Naive thymus-derived CD8-positive, alpha-beta T cell (primary cell): ENCODE measurements at regions not wholly inside any gene's neighbourhood (a gene's known extent, or its start where the extent isn't known, plus 50 kb on each side); places are given as distances from the start of the nearest gene placed in this dataset.
A peak's percentile ranks its signal among the peaks of the same experiment; 100 is the strongest.

Source experiments
- ATAC-seq, 2 donors: fragments of 150-1000 bp; cut with Tn5 transposase in 1 of 2; sonication (Bioruptor Pico), chemical (Tn5 transposase) in 1 of 2; 1 replicate in 1 of 2; 2 replicates in 1 of 2; pipeline ENCODE4 v1.10.0; 2021; ENCODE audit warnings: mild to moderate bottlenecking in 2 of 2, moderate library complexity in 2 of 2
- POLR2A ChIA-PET: fragments of 350-600 bp; sonication (Branson Sonifier 250); formaldehyde crosslinking; loops from one replicate; lab custom pipeline; 2021; ENCODE audit warnings: antibody characterized with exemption; lab: Charles Lee
- DNase-seq, 10 donors: peaks; one replicate each; pipeline versions ENCODE4 v3.0.0 to v3.0.0-alpha.2; 2020 to 2022
- H3K27ac Mint-ChIP-seq, 10 donors: one replicate each; pipeline ENCODE4 v1.8.0; 2020 to 2022; ENCODE audit warnings: mild to moderate bottlenecking in 10 of 10, mixed read lengths in 10 of 10, moderate library complexity in 4 of 10, inconsistent platforms in 1 of 10
- H3K27me3 Mint-ChIP-seq, 5 donors: one replicate each; pipeline ENCODE4 v1.8.0; 2021 to 2022; ENCODE audit warnings: mixed read lengths in 5 of 5
- H3K36me3 Mint-ChIP-seq, 3 donors: one replicate each; pipeline ENCODE4 v1.8.0; 2020 to 2022; ENCODE audit warnings: mixed read lengths in 3 of 3, mild to moderate bottlenecking in 2 of 3, inconsistent platforms in 1 of 3
- H3K4me1 Mint-ChIP-seq, 4 donors: one replicate each; pipeline ENCODE4 v1.8.0; 2021 to 2022; ENCODE audit warnings: mixed read lengths in 4 of 4
- H3K4me3 Mint-ChIP-seq, 10 donors: one replicate each; pipeline ENCODE4 v1.8.0; 2020 to 2022; ENCODE audit warnings: mild to moderate bottlenecking in 10 of 10, mixed read lengths in 10 of 10, moderate library complexity in 6 of 10, inconsistent platforms in 1 of 10
- H3K9me3 Mint-ChIP-seq, 9 donors: one replicate each; pipeline ENCODE4 v1.8.0; 2020 to 2022; ENCODE audit warnings: mixed read lengths in 9 of 9, mild to moderate bottlenecking in 3 of 9, inconsistent platforms in 1 of 9, moderate library complexity in 1 of 9

GRCh38 chr5:2651116-2651515 is 100.4 kb downstream of the IRX2 start:
- Mint-ChIP-seq H3K9me3 (peaks cover 0 to 6% (median 0%) of the 10 kb centered on the region in 9 donors), H3K27ac (peak overlapping the region in 1 of 10 donors; percentile 87), H3K36me3 (no peaks in the 10 kb centered on the region), H3K27me3 (peaks cover 1 to 23% (median 12%) of the 10 kb centered on the region in 5 donors), H3K4me3 (no peak overlapping the region), H3K4me1 (peaks cover 0 to 1% (median 0%) of the 10 kb centered on the region in 4 donors)
- ATAC-seq = no peak
- no peak for DNase-seq
- POLR2A ChIA-PET = no interaction called here

- no peaks in the 10 kb centered on the region for H3K4me1 Mint-ChIP-seq
- POLR2A ChIA-PET = no interaction called here
- H3K4me3 Mint-ChIP-seq = no peak overlapping the region
- no peaks in the 10 kb centered on the region for H3K36me3 Mint-ChIP-seq
- no peak overlapping the region for H3K27ac Mint-ChIP-seq
- DNase-seq (no peak), ATAC-seq (no peak)
- H3K9me3 Mint-ChIP-seq = peaks cover 0 to 4% (median 0%) of the 10 kb centered on the region in 9 donors
- peaks cover 0 to 7% (median 0%) of the 10 kb centered on the region in 5 donors for H3K27me3 Mint-ChIP-seq
These were observed 108.7 kb downstream of the IRX2 start for GRCh38 chr5:2642684-2643345.

DNA sequence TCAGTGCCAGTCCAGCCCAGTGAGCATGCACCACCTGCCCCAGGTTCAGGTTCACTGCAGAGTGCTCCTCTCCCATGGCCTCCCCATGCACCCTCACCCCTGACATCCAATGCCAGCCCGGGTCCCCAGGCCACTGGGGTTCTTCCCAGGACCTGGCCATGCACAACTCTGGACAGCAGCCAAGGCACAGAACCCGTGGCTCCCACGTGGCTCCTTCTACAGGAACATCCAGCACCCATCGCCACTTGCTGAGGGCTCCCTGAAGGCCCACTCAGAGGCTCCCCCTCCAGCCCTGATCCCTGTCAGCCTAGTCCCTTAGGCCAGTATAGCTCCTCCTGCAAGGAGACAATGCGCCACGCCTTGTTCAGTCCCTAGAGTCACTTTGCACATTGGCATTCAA is 110.8 kb downstream of the IRX2 start:
- POLR2A ChIA-PET = no interaction called here
- Mint-ChIP-seq H3K4me3 (no peak overlapping the region), H3K9me3 (peaks cover 0 to 4% (median 0%) of the 10 kb centered on the region in 9 donors), H3K27me3 (peaks cover 0 to 12% (median 0%) of the 10 kb centered on the region in 5 donors), H3K36me3 (no peaks in the 10 kb centered on the region), H3K4me1 (no peaks in the 10 kb centered on the region), H3K27ac (no peak overlapping the region)
- no peak for ATAC-seq
- no peak for DNase-seq

DNA sequence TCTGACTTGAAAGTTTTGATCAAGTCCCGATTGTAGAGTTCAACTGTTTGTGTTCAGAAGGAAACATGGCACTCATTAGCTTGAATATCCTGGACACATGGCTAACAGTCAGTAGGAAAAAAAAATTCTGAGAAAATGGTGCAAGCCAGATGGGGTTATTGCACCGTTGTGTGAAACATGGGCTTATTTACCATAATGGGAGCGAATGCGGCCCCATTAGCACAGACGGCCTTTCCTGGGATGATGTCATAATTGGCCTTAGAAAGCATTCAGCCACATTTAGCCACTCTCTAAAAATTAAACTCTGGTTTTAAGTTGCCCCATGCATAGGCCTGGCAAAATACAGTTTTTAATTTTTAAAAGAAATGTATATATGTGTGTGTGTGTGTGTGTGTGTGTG is 112.1 kb downstream of the IRX2 start:
- no peak overlapping the region for H3K27ac Mint-ChIP-seq
- H3K4me1 Mint-ChIP-seq = no peaks in the 10 kb centered on the region
- DNase-seq (no peak), ATAC-seq (no peak)
- H3K4me3 Mint-ChIP-seq = no peak overlapping the region
- H3K36me3 Mint-ChIP-seq = no peaks in the 10 kb centered on the region
- POLR2A ChIA-PET = no interaction called here
- peaks cover 0 to 12% (median 3%) of the 10 kb centered on the region in 5 donors for H3K27me3 Mint-ChIP-seq
- peaks cover 0 to 6% (median 0%) of the 10 kb centered on the region in 9 donors for H3K9me3 Mint-ChIP-seq

GRCh38 chr5:2634399-2635176 is 116.9 kb downstream of the IRX2 start:
- no peak overlapping the region for H3K27ac Mint-ChIP-seq
- peaks cover 0 to 4% (median 0%) of the 10 kb centered on the region in 9 donors for H3K9me3 Mint-ChIP-seq
- no peaks in the 10 kb centered on the region for H3K36me3 Mint-ChIP-seq
- no peaks in the 10 kb centered on the region for H3K4me1 Mint-ChIP-seq
- ATAC-seq (no peak), DNase-seq (no peak)
- H3K4me3 Mint-ChIP-seq = no peak overlapping the region
- POLR2A ChIA-PET = no interaction called here
- peaks cover 0 to 9% (median 3%) of the 10 kb centered on the region in 5 donors for H3K27me3 Mint-ChIP-seq

DNA sequence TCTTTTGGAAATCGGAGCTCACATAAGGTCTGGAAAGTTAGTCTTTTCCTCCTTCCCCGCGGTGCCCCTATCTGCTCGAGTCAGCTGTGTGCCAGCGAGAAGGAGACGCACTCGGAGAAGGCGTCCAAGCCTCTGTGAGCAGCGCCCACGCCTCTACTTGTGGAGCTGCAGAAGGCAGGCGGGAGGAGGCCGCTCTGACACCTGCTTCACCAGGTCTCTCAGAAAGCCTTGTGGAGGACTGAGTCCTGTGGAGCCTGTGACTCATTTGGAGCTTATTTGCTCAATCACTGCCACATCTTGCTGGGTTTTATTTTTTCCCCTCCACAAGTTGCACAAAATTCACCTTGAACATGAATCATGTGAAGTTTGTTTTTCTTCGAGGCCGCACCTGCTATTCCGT is 117.5 kb downstream of the IRX2 start:
- H3K9me3 Mint-ChIP-seq = peaks cover 0 to 4% (median 0%) of the 10 kb centered on the region in 9 donors
- no peak overlapping the region for H3K27ac Mint-ChIP-seq
- no peaks in the 10 kb centered on the region for H3K4me1 Mint-ChIP-seq
- H3K27me3 Mint-ChIP-seq = peaks cover 0 to 9% (median 3%) of the 10 kb centered on the region in 5 donors
- POLR2A ChIA-PET = no interaction called here
- ATAC-seq (no peak), DNase-seq (no peak)
- no peaks in the 10 kb centered on the region for H3K36me3 Mint-ChIP-seq
- no peak overlapping the region for H3K4me3 Mint-ChIP-seq

- Mint-ChIP-seq H3K27me3 (peaks cover 0 to 15% (median 6%) of the 10 kb centered on the region in 5 donors), H3K4me1 (peaks cover 0 to 2% (median 0%) of the 10 kb centered on the region in 4 donors), H3K9me3 (peaks cover 0 to 4% (median 3%) of the 10 kb centered on the region in 9 donors), H3K27ac (no peak overlapping the region), H3K4me3 (no peak overlapping the region), H3K36me3 (no peaks in the 10 kb centered on the region)
- DNase-seq (no peak), ATAC-seq (no peak)
- POLR2A ChIA-PET = no interaction called here
These were observed 119.7 kb downstream of the IRX2 start for GRCh38 chr5:2631758-2632157.

DNA sequence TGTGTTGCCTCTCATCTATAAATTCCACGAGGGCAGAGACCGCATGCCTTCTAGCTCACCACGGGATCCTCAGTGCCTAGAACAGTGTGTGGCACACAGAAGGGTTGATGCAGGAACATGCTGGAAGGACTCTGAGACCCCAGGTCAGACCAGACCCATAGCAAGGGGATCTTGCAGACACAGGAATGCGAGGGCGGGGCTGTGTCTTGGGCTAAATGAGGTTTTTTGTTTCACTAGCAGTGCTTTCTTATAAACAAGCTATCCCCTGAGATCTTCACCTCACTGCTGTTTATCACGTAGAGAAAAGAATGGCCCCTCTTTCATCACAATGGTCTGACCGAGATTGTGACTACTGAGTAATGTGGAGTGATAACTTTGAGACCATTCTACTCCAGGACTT is 122.4 kb downstream of the IRX2 start:
- POLR2A ChIA-PET = no interaction called here
- Mint-ChIP-seq H3K36me3 (no peaks in the 10 kb centered on the region), H3K27me3 (peaks cover 0 to 15% (median 6%) of the 10 kb centered on the region in 5 donors), H3K9me3 (peaks cover 0 to 4% (median 0%) of the 10 kb centered on the region in 9 donors), H3K4me1 (peaks cover 0 to 2% (median 0%) of the 10 kb centered on the region in 4 donors), H3K4me3 (no peak overlapping the region), H3K27ac (no peak overlapping the region)
- no peak for DNase-seq
- ATAC-seq = no peak

DNA sequence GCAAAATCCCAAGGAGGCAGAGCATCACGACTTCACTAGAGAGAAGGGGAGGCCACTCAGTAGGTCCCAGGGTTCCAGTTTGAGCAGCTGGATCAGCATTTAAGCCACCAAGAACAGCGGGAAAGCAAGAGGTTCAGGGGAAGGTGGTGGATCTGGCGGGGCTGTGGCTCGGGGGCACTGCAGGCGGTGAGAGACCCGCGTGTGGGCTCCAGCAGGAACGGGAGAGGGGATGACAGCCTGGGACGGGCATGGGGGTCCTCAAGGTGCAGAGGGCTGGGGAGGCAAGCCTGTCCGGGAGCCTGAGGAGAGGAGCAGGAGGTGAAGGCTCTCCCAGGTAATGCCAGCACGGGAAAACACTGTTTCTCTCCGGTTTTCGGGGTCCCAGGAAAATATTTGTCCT is 123.6 kb downstream of the IRX2 start:
- H3K27me3 Mint-ChIP-seq = peaks cover 0 to 15% (median 6%) of the 10 kb centered on the region in 5 donors
- no peak overlapping the region for H3K4me3 Mint-ChIP-seq
- peaks cover 0 to 2% (median 0%) of the 10 kb centered on the region in 4 donors for H3K4me1 Mint-ChIP-seq
- ATAC-seq (no peak), DNase-seq (no peak)
- no peak overlapping the region for H3K27ac Mint-ChIP-seq
- POLR2A ChIA-PET = no interaction called here
- H3K9me3 Mint-ChIP-seq = peaks cover 0 to 4% (median 0%) of the 10 kb centered on the region in 9 donors
- H3K36me3 Mint-ChIP-seq = no peaks in the 10 kb centered on the region

GRCh38 chr5:2626572-2626971 is 124.9 kb downstream of the IRX2 start:
- Mint-ChIP-seq H3K27me3 (peaks cover 0 to 15% (median 6%) of the 10 kb centered on the region in 5 donors), H3K36me3 (no peaks in the 10 kb centered on the region), H3K4me1 (peaks cover 0 to 2% (median 0%) of the 10 kb centered on the region in 4 donors), H3K4me3 (no peak overlapping the region), H3K27ac (no peak overlapping the region), H3K9me3 (peaks cover 0 to 4% (median 0%) of the 10 kb centered on the region in 9 donors)
- DNase-seq (no peak), ATAC-seq (no peak)
- POLR2A ChIA-PET = no interaction called here

DNA sequence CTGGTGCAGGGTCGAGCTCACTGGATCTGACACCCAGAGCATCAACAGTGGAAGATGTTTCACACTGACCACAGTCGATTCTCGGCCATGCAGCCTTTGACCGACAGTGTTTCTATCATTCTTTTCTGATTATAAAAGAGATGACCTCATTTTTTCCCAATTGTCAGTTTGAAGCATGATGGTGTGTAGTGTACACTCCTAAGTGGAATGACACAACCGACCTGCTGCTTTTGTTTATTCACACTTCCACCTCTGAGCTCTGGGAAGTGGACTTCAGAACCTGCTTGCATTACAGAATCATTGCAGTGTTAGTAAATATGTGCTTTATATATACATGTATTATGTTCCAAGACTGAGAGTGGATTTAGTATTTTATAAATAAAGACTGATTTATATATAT is 128.6 kb downstream of the IRX2 start:
- POLR2A ChIA-PET = no interaction called here
- Mint-ChIP-seq H3K4me3 (no peak overlapping the region), H3K9me3 (peaks cover 0 to 2% (median 0%) of the 10 kb centered on the region in 9 donors), H3K27ac (no peak overlapping the region), H3K36me3 (no peaks in the 10 kb centered on the region), H3K27me3 (peaks cover 0 to 10% (median 6%) of the 10 kb centered on the region in 5 donors), H3K4me1 (no peaks in the 10 kb centered on the region)
- no peak for DNase-seq
- ATAC-seq = no peak

DNA sequence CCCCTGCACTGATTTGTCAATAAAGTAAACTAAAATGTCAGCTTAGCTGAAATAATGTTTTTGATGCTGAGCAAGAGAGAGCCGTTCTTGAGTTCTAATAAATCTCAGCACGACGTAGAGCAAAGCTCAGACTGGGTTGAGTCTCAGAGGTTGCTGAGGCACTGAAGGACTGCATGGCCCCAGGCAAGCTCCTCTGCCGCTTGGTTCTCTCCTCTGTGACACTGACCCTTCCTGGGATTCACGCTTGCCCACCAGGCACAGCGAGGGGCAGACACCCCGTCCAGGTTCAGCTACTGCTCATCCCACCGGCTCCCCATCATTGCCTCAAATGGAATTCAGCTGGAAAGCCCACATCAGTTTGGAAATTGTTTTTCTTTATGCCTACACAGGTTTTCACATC is 129.8 kb downstream of the IRX2 start:
- H3K36me3 Mint-ChIP-seq = no peaks in the 10 kb centered on the region
- ATAC-seq (no peak), DNase-seq (no peak)
- POLR2A ChIA-PET = interaction anchor here (0.6 kb wide), 1 partner anchor 87 kb away, joined by 5 read pairs; no protein-coding TSS in a partner anchor
- H3K4me3 Mint-ChIP-seq = no peak overlapping the region
- peaks cover 0 to 3% (median 0%) of the 10 kb centered on the region in 9 donors for H3K9me3 Mint-ChIP-seq
- H3K4me1 Mint-ChIP-seq = no peaks in the 10 kb centered on the region
- no peak overlapping the region for H3K27ac Mint-ChIP-seq
- peaks cover 0 to 9% (median 0%) of the 10 kb centered on the region in 5 donors for H3K27me3 Mint-ChIP-seq

DNA sequence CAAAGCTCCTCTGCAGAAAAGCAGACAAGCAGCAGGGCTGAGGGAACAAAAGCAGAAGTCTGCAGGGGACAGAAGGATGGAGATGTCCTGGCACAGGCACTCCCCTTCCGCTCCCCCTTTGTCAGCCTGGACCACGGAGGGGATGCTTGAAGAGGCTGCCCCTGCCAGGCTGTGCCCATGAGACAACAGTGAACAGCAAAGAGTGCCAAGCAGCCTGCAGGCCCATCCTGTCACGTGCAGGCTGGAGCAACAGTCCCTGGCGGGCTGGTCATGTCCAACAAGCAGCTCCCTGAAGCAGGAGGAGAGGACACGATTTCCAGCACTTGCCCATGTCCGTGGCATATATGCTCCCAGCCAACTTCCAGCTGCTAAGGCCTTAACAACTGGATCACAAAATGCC is 132.3 kb downstream of the IRX2 start:
- peaks cover 0 to 4% (median 0%) of the 10 kb centered on the region in 9 donors for H3K9me3 Mint-ChIP-seq
- no peak overlapping the region for H3K27ac Mint-ChIP-seq
- no peaks in the 10 kb centered on the region for H3K4me1 Mint-ChIP-seq
- no peak overlapping the region for H3K4me3 Mint-ChIP-seq
- H3K36me3 Mint-ChIP-seq = peaks cover 0 to 5% (median 0%) of the 10 kb centered on the region in 3 donors
- peaks cover 0 to 10% (median 0%) of the 10 kb centered on the region in 5 donors for H3K27me3 Mint-ChIP-seq
- no peak for ATAC-seq
- POLR2A ChIA-PET = no interaction called here
- no peak for DNase-seq
